ENCODE measurements at regions not wholly inside any gene's neighbourhood (a gene's known extent, or its start where the extent isn't known, plus 50 kb on each side); places are given as distances from the start of the nearest gene placed in this dataset.
"Not testable (repeated sequence)": the region's sequence is repeated elsewhere in the genome, so short reads cannot be mapped to it uniquely, and the experiment has no call there.

GRCh38 chr7:63603812-63604211, 394.8 kb upstream of the ZNF722 start:
- not testable (repeated sequence) for TF ChIP-seq CTCF (IDR thresholded peaks at IDR 0.05; ENCODE audit: insufficient read depth, low read depth, low read length); EZH2 (IDR thresholded peaks at IDR 0.05; ENCODE audit: insufficient read depth, low read length)
